GM12872 (cell line): ENCODE measurements at regions not wholly inside any gene's neighbourhood (a gene's known extent, or its start where the extent isn't known, plus 50 kb on each side); places are given as distances from the start of the nearest gene placed in this dataset.

Experiments used
- TF ChIP-seq, protein P1 (sequence below): IDR thresholded peaks from 3 replicates; pipeline ENCODE4 v1.5.1; 2011; ENCODE audit warnings: low read depth, mild to moderate bottlenecking, low read length, moderate library complexity; ENCODE audit not compliant: insufficient read depth

DNA sequence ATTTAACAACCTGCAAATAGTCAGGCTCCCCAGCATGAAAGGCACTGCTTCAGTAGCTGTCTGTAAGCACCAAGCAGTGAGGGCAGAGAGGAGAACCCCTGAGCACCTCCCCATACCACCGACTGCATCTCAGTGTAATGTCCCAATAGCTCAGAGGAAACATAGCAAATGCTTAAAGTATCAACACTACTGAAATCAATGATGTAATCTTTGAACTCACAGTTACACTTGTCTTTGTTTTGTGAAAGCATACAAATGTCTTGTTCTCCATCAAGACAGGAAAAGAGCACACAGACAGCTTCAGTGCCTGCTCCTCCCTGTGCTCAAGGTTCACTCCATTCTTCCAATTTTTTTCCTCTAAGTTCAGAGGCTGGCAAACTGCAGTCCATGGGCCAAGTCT is 94.7 kb downstream of the IRS2 start:
- TF ChIP-seq, protein P1, sequence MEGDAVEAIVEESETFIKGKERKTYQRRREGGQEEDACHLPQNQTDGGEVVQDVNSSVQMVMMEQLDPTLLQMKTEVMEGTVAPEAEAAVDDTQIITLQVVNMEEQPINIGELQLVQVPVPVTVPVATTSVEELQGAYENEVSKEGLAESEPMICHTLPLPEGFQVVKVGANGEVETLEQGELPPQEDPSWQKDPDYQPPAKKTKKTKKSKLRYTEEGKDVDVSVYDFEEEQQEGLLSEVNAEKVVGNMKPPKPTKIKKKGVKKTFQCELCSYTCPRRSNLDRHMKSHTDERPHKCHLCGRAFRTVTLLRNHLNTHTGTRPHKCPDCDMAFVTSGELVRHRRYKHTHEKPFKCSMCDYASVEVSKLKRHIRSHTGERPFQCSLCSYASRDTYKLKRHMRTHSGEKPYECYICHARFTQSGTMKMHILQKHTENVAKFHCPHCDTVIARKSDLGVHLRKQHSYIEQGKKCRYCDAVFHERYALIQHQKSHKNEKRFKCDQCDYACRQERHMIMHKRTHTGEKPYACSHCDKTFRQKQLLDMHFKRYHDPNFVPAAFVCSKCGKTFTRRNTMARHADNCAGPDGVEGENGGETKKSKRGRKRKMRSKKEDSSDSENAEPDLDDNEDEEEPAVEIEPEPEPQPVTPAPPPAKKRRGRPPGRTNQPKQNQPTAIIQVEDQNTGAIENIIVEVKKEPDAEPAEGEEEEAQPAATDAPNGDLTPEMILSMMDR = no peak

DNA sequence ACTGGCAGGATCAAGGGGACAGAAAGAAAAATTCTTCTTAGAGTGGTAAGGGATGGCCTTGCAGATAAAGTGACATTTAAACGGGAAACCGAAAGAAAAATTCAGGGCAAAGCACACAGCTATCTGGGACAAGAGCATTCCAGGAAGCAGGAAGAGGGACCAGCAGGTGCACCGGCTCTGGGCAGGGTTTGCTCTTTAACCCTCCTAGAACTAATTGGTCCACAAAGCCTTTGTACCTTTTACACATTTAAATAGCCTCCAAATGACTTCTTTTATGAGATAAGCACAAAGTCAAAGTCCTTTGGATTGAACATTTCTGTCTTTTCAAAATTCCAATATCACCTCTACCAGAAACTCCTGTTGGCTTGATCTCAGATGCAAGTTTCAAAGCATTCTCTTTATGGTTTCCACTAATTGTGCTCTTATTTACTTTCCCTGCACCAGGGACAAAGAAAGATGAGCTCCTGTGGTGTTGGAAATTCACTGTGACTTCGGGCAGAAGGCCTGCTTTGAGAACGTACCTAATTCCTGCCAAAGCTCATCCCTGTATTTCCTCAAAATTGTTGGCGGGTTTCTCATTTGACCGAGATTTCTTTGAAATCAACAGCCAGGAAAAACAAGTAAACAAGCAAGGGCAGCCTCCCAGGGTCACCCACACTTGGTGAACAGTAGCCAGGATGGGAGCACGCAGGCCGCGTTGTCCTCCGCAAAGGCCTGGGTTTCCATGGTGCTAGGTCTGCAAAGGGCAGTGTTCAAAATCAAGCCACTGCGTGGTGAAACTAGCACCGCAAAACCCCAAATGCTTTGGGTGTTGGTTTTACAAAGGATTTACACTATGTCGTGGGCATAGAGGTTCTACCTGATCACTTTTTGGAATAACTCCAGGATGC is 98.6 kb downstream of the IRS2 start:
- TF ChIP-seq, protein P1 = no peak

DNA sequence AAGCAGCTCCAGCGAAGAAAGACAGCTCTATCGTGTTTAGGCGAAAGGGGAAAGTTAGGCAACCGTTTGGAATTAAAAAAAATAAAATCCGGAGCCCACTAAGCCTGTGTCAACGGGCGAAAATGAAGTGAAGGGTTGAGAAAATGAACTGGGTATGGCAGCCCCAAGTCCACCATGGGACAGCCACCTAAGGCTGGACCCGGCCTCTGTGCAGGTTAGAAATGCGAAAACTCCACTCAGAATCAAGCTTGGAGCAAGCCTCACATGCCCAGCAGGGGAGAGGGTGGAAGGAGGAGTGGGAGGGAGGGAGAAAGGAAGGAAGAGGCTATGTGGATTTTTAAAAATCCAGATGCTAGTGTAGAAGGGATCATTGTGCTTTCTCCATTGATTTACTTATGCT is 101.2 kb downstream of the IRS2 start:
- TF ChIP-seq, protein P1 = no peak

DNA sequence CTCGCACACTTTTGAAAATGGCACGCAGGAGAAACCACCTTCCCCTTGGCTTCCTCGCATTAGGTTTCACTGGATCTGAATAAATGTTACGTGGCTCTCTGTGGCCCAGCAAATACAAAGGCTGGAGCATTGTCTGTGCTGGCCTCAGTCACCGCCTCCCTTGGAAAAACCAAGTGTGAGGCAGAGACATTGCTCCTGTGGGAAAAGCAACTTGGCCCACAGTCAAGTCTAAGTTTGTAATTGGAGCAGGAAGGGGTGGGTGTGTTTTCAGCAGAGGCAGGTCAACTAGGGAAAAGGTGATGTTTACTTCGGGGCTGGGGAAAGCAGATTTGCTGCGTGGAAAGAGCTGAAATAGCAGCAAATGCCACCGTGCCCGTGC is 101.6 kb downstream of the IRS2 start:
- TF ChIP-seq, protein P1 = no peak

DNA sequence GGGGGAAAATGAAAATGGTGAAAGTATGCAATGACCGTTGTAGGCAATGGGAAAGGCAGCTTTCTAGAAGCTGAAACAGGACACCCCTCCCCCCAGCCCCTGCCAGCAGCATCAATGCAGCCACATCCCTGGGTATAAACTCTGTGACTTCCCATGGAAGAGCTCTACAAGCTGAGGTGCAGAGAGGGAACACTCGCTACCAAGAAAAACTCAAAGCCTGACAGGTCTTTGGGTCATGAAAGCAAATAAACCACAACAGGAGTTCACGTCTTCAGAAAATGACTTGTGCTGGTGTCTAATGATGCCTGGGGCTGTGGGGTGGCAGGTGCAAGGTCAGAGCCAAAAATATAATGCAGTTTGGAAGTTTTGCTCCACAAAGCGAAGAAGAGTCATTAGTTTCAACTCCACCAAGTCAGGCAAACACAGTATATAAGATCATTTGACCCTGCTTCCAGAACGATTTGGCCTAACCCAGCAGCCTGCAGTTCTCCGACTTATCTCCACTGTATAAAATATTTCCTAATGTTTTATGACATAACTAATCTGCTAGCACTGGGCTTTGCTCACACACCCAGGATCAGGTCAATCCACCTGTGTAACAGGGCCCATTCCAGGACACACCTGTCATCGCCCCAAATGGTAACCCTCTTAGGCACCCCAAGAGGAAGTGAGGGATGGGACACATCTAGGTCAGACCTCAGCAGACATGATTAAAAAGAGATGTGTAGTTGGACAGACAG is 102.1 kb downstream of the IRS2 start:
- TF ChIP-seq, protein P1 = no peak

DNA sequence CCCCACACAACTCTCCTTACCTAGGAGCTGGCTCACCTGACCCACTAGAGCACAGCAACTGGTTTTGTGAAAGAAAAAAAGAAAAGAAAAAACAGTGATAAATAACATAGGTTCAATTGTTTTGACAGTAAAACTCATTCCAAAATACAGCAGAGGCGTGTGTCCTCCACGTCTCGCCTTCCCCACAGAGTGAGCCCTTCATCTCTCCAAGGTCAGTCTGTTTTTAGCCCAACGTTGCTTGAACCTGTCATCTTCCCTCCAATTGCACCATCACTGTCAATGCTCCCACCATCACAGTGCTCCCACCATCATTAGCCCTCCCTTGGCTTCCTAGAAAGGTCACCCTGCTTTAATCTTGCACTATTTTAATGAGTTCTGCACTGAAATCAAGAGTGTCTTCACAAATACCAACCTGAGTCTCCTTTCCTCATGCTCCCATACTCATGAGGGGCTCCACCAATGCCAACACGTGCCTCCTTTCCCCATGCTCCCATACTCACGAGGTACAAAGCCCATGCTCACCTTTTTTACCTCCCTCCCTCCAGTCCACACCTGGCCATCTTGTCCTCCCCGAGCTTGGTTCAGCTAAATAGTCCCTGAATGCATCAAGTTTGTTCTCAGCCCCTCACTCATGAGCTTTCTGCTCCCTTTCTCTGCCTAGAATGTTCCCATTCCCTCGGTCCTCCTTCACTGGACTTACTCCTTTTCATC is 103.7 kb downstream of the IRS2 start:
- TF ChIP-seq, protein P1 = no peak

DNA sequence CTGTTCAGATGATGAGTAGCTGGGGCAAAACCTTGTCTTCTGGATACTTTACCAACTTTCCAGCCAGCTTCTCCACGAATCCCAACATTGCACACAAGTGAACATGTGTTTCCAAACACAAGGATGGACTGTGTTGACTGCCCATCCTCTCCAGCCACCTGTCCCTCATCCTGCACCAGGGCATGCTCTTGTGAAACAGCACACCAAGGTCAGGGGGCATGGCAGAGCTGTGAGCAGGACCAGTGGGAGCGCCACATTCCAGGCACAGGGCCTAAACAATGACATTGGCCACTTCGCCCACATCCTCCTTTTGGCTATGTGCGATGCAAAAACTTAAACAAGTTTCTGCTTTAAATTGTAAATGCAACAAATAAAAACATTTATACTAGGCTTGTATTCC is 105.5 kb downstream of the IRS2 start:
- TF ChIP-seq, protein P1 = no peak
